Epithelial cell of esophagus (primary cell): ENCODE measurements at regions not wholly inside any gene's neighbourhood (a gene's known extent, or its start where the extent isn't known, plus 50 kb on each side); places are given as distances from the start of the nearest gene placed in this dataset.
A peak's percentile ranks its signal among the peaks of the same experiment; 100 is the strongest.

ENCODE experiments used
- DNase-seq: peaks from one replicate; pipeline ENCODE4 v3.0.0; 2010; ENCODE audit warnings: low read depth
- H3K4me3 ChIP-seq: 2 replicates; pipeline ENCODE4 v1.5.1; 2011; ENCODE audit warnings: mild to moderate bottlenecking, low read length, control low read depth
- TF ChIP-seq, protein P1 (sequence below): IDR thresholded peaks from 2 replicates; pipeline ENCODE4 v1.5.1; 2011; ENCODE audit warnings: low read depth, mild to moderate bottlenecking, low read length, control low read depth, inconsistent platforms; ENCODE audit not compliant: insufficient read depth; ENCODE audit errors: missing control alignments

- no peak for DNase-seq
- H3K4me3 ChIP-seq, result no peak overlapping the region
- TF ChIP-seq, protein P1, sequence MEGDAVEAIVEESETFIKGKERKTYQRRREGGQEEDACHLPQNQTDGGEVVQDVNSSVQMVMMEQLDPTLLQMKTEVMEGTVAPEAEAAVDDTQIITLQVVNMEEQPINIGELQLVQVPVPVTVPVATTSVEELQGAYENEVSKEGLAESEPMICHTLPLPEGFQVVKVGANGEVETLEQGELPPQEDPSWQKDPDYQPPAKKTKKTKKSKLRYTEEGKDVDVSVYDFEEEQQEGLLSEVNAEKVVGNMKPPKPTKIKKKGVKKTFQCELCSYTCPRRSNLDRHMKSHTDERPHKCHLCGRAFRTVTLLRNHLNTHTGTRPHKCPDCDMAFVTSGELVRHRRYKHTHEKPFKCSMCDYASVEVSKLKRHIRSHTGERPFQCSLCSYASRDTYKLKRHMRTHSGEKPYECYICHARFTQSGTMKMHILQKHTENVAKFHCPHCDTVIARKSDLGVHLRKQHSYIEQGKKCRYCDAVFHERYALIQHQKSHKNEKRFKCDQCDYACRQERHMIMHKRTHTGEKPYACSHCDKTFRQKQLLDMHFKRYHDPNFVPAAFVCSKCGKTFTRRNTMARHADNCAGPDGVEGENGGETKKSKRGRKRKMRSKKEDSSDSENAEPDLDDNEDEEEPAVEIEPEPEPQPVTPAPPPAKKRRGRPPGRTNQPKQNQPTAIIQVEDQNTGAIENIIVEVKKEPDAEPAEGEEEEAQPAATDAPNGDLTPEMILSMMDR, result no peak
These were observed 209.1 kb upstream of the ZP4 start for GRCh38 chr1:238099871-238100270.

DNA sequence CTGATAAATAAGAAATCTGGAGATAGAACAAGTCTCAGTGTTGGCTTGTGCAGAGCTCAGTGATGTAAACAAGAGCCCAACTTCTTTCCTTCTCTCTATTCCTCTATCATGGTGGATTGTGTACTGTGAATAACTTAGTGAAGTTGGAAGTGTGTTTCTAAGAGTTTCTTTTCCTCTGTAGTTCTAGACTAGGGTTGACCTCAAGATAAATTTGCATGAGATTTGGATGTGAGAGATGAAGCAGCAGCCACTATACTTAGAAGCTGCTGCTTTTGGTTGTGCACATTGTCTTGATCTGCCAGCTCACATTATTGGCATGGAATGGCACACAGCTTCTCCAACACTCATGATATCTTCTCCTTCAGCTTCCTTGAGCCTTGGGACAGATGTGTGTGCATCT is 198.9 kb upstream of the ZP4 start:
- TF ChIP-seq, protein P1, result no peak
- H3K4me3 ChIP-seq, result no peak overlapping the region
- DNase-seq, result no peak

DNA sequence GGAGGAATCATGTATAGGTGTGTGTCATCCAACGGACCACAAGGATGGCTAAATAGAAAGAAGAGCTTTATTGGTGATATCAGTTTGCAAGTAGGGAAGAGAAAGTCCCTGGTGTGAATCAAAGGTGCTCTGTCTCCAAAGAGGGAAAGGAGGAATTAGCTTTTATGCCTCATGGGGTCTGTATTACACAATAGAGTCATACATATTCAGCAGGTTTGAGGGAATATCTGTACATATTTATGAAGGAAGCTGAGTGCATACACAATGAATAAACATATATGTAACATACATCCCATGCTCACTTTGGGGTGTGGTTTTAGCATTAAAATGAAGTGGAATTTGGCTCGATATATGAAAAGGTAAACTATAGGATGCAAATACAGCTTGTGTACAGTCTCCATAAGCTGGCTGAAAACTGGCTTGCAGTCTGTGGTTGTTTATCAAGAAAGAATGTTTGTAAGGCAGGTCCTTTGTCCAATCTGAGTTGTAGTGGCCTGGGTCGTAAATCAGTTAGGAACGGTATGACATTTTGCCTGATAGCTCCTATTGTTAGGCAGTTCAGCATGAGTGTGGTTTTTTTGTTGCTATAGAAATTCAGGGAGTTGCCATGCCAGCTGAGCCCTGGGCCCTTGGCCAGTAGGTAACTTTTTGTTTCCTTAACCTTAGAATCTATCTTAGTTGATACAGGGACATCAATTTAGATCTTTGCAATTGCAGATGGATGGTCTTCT is 198.0 kb upstream of the ZP4 start:
- H3K4me3 ChIP-seq, result no peak overlapping the region
- peak; percentile 4 for DNase-seq
- TF ChIP-seq, protein P1, result no peak

- no peak overlapping the region for H3K4me3 ChIP-seq
- TF ChIP-seq, protein P1, result no peak
- no peak for DNase-seq
These were observed 183.3 kb upstream of the ZP4 start for GRCh38 chr1:238073991-238074390.

DNA sequence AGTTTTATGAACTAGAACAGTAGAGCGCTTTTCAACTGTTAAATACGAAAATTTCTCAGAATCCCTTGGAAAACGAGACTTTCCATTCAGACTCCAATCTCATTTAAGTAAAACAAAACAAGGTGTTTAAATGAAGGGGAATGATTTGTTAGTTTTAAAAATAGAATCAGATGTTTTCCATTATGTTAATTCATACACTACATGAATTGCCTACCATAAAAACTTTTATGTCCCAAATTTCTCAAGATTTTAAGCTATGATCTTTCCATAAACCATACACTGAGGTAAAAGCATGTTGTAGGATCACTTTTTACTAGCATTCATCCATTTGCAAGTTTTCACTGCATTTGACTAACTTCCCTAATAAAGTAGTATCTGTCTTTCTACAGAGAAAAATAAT is 180.3 kb upstream of the ZP4 start:
- no peak for DNase-seq
- no peak overlapping the region for H3K4me3 ChIP-seq
- TF ChIP-seq, protein P1, result no peak

DNA sequence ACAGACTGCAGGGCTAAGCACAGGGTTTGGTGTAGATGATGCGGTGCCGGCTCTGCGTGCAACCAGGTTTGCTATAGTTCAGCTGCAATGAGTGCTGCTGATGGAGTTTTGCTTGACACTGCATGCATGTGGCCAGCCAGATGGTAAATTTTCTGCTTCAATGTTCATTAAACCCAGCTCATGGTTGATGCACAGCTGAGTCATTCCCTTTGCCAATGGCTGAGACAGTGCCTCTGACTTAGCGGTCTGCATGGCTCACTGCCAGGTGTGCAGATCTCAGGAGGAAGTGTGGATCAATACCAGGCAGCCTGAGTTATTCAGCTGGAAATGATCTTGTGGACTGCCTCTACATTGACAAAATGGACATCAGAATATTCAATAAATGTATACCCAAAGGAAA is 172.7 kb upstream of the ZP4 start:
- TF ChIP-seq, protein P1, result no peak
- DNase-seq, result peak; percentile 94
- no peak overlapping the region for H3K4me3 ChIP-seq
